ENCODE measurements at regions not wholly inside any gene's neighbourhood (a gene's known extent, or its start where the extent isn't known, plus 50 kb on each side); places are given as distances from the start of the nearest gene placed in this dataset.

DNA sequence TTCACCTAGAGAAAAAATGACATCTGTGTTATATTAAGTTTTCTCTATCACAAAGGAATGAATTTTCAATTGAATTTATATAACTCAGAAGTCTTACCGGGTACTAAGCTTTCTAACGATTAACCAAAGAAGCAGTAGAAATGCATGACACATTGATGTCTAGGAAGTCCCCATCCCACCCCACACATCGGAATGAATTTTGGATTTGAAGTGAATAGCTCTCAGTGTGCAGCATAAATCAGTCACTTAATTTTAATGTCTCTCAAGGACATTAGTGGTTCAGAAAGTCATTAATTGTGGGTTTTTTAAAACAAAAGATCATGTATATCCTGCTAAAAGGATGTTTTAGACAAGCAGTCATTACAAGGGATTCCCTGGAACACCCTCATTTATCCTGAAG lies 141.4 kb upstream of the PIEZO2 start:
- DNase-seq (ENCODE audit: low spot score): no peak
- TF ChIP-seq CTCF (IDR thresholded peaks at IDR 0.05; ENCODE audit: extremely low read depth, insufficient read depth, missing control alignments): no peak
- in situ Hi-C loops (cut with MboI; ENCODE audit: low pct_unique_long_range_greater_than_20kb, low sequenced_read_pairs, unreplicated experiment): loop anchor here (25.0 kb wide), 1 partner anchor 103 kb away; no protein-coding TSS in a partner anchor

DNA sequence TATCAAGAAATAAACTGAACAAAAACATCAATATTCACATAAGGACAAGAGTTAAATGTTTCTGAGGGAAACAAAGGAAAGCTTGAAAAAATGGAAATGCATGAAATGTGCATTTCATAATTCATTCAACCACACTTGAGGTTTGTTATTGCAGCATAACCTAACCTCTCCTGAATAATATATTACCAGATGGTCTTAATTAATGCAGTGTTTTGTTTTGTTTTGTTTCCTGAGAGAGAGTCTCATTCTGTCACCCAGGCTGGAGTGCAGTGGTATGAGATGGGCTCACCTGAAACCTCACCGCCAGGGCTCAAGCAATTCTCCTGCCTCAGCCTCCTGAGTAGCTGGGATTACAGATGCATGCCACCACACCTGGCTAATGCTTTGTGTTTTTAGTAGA lies 139.9 kb upstream of the PIEZO2 start:
- no peak for DNase-seq (ENCODE audit: low spot score)
- TF ChIP-seq CTCF (IDR thresholded peaks at IDR 0.05; ENCODE audit: extremely low read depth, insufficient read depth, missing control alignments): no peak
- in situ Hi-C loops (cut with MboI; ENCODE audit: low pct_unique_long_range_greater_than_20kb, low sequenced_read_pairs, unreplicated experiment): loop anchor here (25.0 kb wide), 1 partner anchor 102 kb away; no protein-coding TSS in a partner anchor

DNA sequence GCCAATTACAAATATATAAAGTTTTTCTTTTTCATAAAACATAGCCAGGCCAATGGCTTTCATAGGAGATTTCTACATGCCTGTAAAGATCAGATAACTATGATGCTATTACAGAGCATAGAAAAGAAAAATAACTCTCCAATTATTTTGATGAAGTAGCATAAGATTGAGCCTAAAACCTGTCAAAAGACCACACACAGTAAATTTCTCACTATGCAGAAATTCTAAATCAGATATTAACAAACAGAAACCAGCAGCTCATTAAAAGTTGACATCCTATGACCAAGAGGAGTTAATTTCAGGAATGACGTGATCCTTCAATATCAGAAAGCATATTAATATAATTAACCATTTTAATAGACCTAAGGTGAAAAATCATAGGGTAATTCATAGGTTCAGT lies 139.0 kb upstream of the PIEZO2 start:
- DNase-seq (ENCODE audit: low spot score): no peak
- in situ Hi-C loops (cut with MboI; ENCODE audit: low pct_unique_long_range_greater_than_20kb, low sequenced_read_pairs, unreplicated experiment): loop anchor here (25.0 kb wide), 1 partner anchor 101 kb away; no protein-coding TSS in a partner anchor
- no peak for TF ChIP-seq CTCF (IDR thresholded peaks at IDR 0.05; ENCODE audit: extremely low read depth, insufficient read depth, missing control alignments)

DNA sequence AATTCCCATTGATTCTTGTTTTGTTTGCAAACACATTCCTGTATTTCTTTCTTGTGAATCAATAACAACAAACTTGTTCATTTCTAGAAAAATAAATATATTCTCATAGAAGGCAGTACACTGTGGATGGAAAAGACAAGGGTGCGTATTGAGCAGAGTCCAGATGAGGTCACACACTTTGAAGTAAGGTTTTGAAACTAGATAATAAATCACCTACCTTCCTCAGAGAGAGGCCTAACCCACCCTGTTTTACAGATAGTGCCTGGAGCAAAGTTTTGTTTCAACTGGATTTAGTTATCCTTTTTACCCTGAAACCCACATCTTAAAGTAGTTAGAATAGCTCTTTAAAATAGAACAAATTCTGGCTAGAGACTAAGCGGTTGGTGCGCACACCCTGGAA lies 137.1 kb upstream of the PIEZO2 start:
- no peak for DNase-seq (ENCODE audit: low spot score)
- TF ChIP-seq CTCF (IDR thresholded peaks at IDR 0.05; ENCODE audit: extremely low read depth, insufficient read depth, missing control alignments): no peak
- in situ Hi-C loops (cut with MboI; ENCODE audit: low pct_unique_long_range_greater_than_20kb, low sequenced_read_pairs, unreplicated experiment): loop anchor here (25.0 kb wide), 1 partner anchor 99 kb away; no protein-coding TSS in a partner anchor

- in situ Hi-C loops (cut with MboI; ENCODE audit: low pct_unique_long_range_greater_than_20kb, low sequenced_read_pairs, unreplicated experiment): loop anchor here (25.0 kb wide), 1 partner anchor 98 kb away; no protein-coding TSS in a partner anchor
- TF ChIP-seq CTCF (IDR thresholded peaks at IDR 0.05; ENCODE audit: extremely low read depth, insufficient read depth, missing control alignments): no peak
- no peak for DNase-seq (ENCODE audit: low spot score)
These were observed 135.4 kb upstream of the PIEZO2 start for GRCh38 chr18:11284811-11285210.

GRCh38 chr18:11284349-11284748 lies 135.0 kb upstream of the PIEZO2 start:
- no peak for DNase-seq (ENCODE audit: low spot score)
- TF ChIP-seq CTCF (IDR thresholded peaks at IDR 0.05; ENCODE audit: extremely low read depth, insufficient read depth, missing control alignments): no peak
- in situ Hi-C loops (cut with MboI; ENCODE audit: low pct_unique_long_range_greater_than_20kb, low sequenced_read_pairs, unreplicated experiment): loop anchor here (25.0 kb wide), 1 partner anchor 97 kb away; no protein-coding TSS in a partner anchor

Measured in GM13977 (cell line).